Gastroesophageal sphincter (tissue), 4 donors: ENCODE measurements at regions not wholly inside any gene's neighbourhood (a gene's known extent, or its start where the extent isn't known, plus 50 kb on each side); places are given as distances from the start of the nearest gene placed in this dataset.
"Not testable (repeated sequence)": the region's sequence is repeated elsewhere in the genome, so short reads cannot be mapped to it uniquely, and the experiment has no call there.

ENCODE experiments used
- ATAC-seq: fragments of 150-250 bp; one replicate; pipeline ENCODE4 v1.9.1; 2016; ENCODE audit warnings: mild to moderate bottlenecking, moderate library complexity
- H3K27ac ChIP-seq, 4 donors: fragments of 200-600 bp; sonication (generic) in 3 of 4; 1 replicate in 3 of 4; 2 replicates in 1 of 4; pipeline ENCODE4 v1.5.1; 2016 to 2019
- H3K27me3 ChIP-seq: fragments of 200-600 bp; sonication (generic); one replicate; pipeline ENCODE4 v1.5.1; 2019
- H3K36me3 ChIP-seq, 2 donors: fragments of 200-600 bp; sonication (generic); one replicate each; pipeline ENCODE4 v1.5.1; 2019; ENCODE audit warnings: control low read depth in 1 of 2
- H3K4me1 ChIP-seq, 3 donors: fragments of 200-600 bp; sonication (generic); 1 replicate in 2 of 3; 2 replicates in 1 of 3; pipeline ENCODE4 v1.5.1; 2016 to 2019; ENCODE audit warnings: control low read depth in 2 of 3
- H3K4me3 ChIP-seq, 2 donors: fragments of 200-600 bp; sonication (generic); one replicate each; pipeline ENCODE4 v1.5.1; 2019; ENCODE audit warnings: mild to moderate bottlenecking in 1 of 2, moderate library complexity in 1 of 2
- H3K9me3 ChIP-seq, 3 donors: fragments of 200-600 bp; sonication (generic); one replicate each; pipeline ENCODE4 v1.5.1; 2017 to 2019; ENCODE audit warnings: control low read depth in 2 of 3
- CTCF ChIP-seq, 4 experiments: fragments of 200-600 bp in 2 of 4; fragments of 450-650 bp in 2 of 4; sonication (generic) in 1 of 4; IDR thresholded peaks; one replicate each; pipeline ENCODE4 v1.5.1; 2017 to 2019; ENCODE audit warnings: antibody characterized with exemption in 4 of 4, mild to moderate bottlenecking in 2 of 4, moderate library complexity in 2 of 4
- EP300 ChIP-seq: sonication (generic); formaldehyde crosslinking; IDR thresholded peaks from one replicate; pipeline ENCODE4 v1.6.1; 2017; ENCODE audit warnings: antibody characterized with exemption, mild to moderate bottlenecking
- POLR2A ChIP-seq, 2 donors: fragments of 450-650 bp; IDR thresholded peaks; one replicate each; pipeline ENCODE4 v1.6.1; 2017; ENCODE audit warnings: antibody characterized with exemption in 2 of 2, mild to moderate bottlenecking in 2 of 2, moderate library complexity in 1 of 2
- POLR2AphosphoS5 ChIP-seq: sonication (generic); formaldehyde crosslinking; IDR thresholded peaks from one replicate; pipeline ENCODE4 v1.6.1; 2017; ENCODE audit warnings: antibody characterized with exemption
- WGBS, 2 donors: methylation state at CpG; one replicate each; pipeline ENCODE4 v1.1.5; 2018; ENCODE audit warnings: low coverage in 1 of 2; 5-methylcytosine and 5-hydroxymethylcytosine counted together

- H3K36me3 ChIP-seq, result no peaks in the 10 kb centered on the region
- H3K4me3 ChIP-seq, result no peak overlapping the region
- H3K27me3 ChIP-seq, result no peaks in the 10 kb centered on the region
- ATAC-seq, result no peak
- H3K27ac ChIP-seq, result no peak overlapping the region
- H3K9me3 ChIP-seq, result no peaks in the 10 kb centered on the region
- no peak for TF ChIP-seq CTCF (IDR thresholded peaks at IDR 0.05)
- no peak for TF ChIP-seq EP300
- no peak for TF ChIP-seq POLR2A (IDR thresholded peaks at IDR 0.05)
- TF ChIP-seq POLR2AphosphoS5, result no peak
- no peaks in the 10 kb centered on the region for H3K4me1 ChIP-seq
- 24 to 74% methylated on average over 4 to 6 of the region's 6 CpGs for WGBS, 2 donors
Measured at GRCh38 chr2:61620244-61621159, 82.3 kb upstream of the XPO1 start.

GRCh38 chr2:61619561-61619960 lies 81.4 kb upstream of the XPO1 start:
- ATAC-seq, result no peak
- 79 to 81% methylated on average over 2 to 5 of the region's 5 CpGs for WGBS, 2 donors
- H3K27ac ChIP-seq, result no peak overlapping the region
- H3K36me3 ChIP-seq, result no peaks in the 10 kb centered on the region
- H3K4me1 ChIP-seq, result no peaks in the 10 kb centered on the region
- no peaks in the 10 kb centered on the region for H3K27me3 ChIP-seq
- H3K4me3 ChIP-seq, result no peak overlapping the region
- H3K9me3 ChIP-seq, result no peaks in the 10 kb centered on the region
- TF ChIP-seq EP300, result no peak
- TF ChIP-seq CTCF (IDR thresholded peaks at IDR 0.05), result no peak
- TF ChIP-seq POLR2A (IDR thresholded peaks at IDR 0.05), result no peak
- TF ChIP-seq POLR2AphosphoS5, result no peak

- H3K27me3 ChIP-seq, result no peaks in the 10 kb centered on the region
- no peak overlapping the region for H3K4me3 ChIP-seq
- ATAC-seq, result no peak
- no peak overlapping the region for H3K27ac ChIP-seq
- 85 to 86% methylated on average over 2 of the region's 2 CpGs for WGBS, 2 donors
- H3K4me1 ChIP-seq, result no peaks in the 10 kb centered on the region
- TF ChIP-seq POLR2AphosphoS5 (no peak), CTCF (IDR thresholded peaks at IDR 0.05) (no peak), EP300 (no peak), POLR2A (IDR thresholded peaks at IDR 0.05) (no peak)
- no peaks in the 10 kb centered on the region for H3K9me3 ChIP-seq
- H3K36me3 ChIP-seq, result no peaks in the 10 kb centered on the region
Measured at GRCh38 chr2:61617610-61618009, 79.5 kb upstream of the XPO1 start.

GRCh38 chr2:61605245-61605644 lies 67.1 kb upstream of the XPO1 start:
- H3K4me1 ChIP-seq, result no peaks in the 10 kb centered on the region
- no peaks in the 10 kb centered on the region for H3K36me3 ChIP-seq
- WGBS, 2 donors, result 83 to 96% methylated on average over 1 to 3 of the region's 3 CpGs
- ATAC-seq, result no peak
- H3K27ac ChIP-seq, result no peak overlapping the region
- no peak overlapping the region for H3K4me3 ChIP-seq
- TF ChIP-seq CTCF (IDR thresholded peaks at IDR 0.05) (no peak), POLR2A (IDR thresholded peaks at IDR 0.05) (no peak), POLR2AphosphoS5 (no peak), EP300 (no peak)
- H3K9me3 ChIP-seq, result no peaks in the 10 kb centered on the region
- H3K27me3 ChIP-seq, result no peaks in the 10 kb centered on the region

- 72 to 93% methylated on average over 2 of the region's 2 CpGs for WGBS, 2 donors
- no peak for ATAC-seq
Measured at GRCh38 chr2:61604433-61604832, 66.3 kb upstream of the XPO1 start.

GRCh38 chr2:61598515-61599156 lies 60.5 kb upstream of the XPO1 start:
- H3K36me3 ChIP-seq, ATAC-seq, H3K4me3 ChIP-seq, H3K27me3 ChIP-seq, H3K4me1 ChIP-seq, H3K9me3 ChIP-seq, H3K27ac ChIP-seq: not testable (repeated sequence)
- WGBS, 2 donors, result 86 to 88% methylated on average over 5 to 7 of the region's 7 CpGs

More at GRCh38 chr2:61604433-61604832, 66.3 kb upstream of the XPO1 start:
- Histone ChIP-seq H3K36me3 (no peaks in the 10 kb centered on the region), H3K27ac (no peak overlapping the region), H3K9me3 (no peaks in the 10 kb centered on the region), H3K27me3 (no peaks in the 10 kb centered on the region), H3K4me3 (no peak overlapping the region), H3K4me1 (no peaks in the 10 kb centered on the region)
- TF ChIP-seq EP300 (no peak), POLR2AphosphoS5 (no peak), CTCF (IDR thresholded peaks at IDR 0.05) (no peak), POLR2A (IDR thresholded peaks at IDR 0.05) (no peak)
